Peyer's patch (tissue), 4 donors: ENCODE measurements at regions not wholly inside any gene's neighbourhood (a gene's known extent, or its start where the extent isn't known, plus 50 kb on each side); places are given as distances from the start of the nearest gene placed in this dataset.

Source experiments
- POLR2A ChIP-seq, 2 donors: fragments of 450-650 bp; IDR thresholded peaks; one replicate each; pipeline ENCODE4 v1.5.1; 2017; ENCODE audit warnings: antibody characterized with exemption in 2 of 2, mild to moderate bottlenecking in 2 of 2, moderate library complexity in 2 of 2
- TF ChIP-seq, protein P1 (sequence below), 6 experiments: fragments of 450-650 bp in 4 of 6; fragments of 200-600 bp in 2 of 6; sonication (generic) in 1 of 6; IDR thresholded peaks; one replicate each; pipeline ENCODE4 v1.5.1; 2017 to 2019; ENCODE audit warnings: antibody characterized with exemption in 6 of 6, mild to moderate bottlenecking in 3 of 6, moderate library complexity in 1 of 6

DNA sequence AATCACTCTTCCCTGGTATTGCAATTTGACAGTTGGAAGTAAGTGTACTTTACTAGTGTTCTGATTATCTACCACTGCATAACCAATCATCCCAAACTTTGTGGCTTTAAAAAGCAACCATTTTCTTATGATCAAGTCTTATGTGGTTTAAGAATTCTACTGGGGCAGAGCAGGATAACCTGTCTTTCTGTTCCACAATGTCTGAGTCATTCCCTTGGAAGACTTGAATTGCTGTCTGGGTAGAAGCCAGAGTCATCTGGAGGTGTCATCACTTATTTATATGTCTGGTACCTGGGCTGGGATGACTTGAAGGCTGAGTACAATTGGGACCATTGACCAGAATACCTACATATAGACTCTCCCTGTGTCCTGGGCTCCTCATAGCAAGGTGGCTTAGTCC, 644.3 kb downstream of the HDGFL1 start:
- TF ChIP-seq POLR2A (IDR thresholded peaks at IDR 0.05): no peak
- TF ChIP-seq, protein P1, sequence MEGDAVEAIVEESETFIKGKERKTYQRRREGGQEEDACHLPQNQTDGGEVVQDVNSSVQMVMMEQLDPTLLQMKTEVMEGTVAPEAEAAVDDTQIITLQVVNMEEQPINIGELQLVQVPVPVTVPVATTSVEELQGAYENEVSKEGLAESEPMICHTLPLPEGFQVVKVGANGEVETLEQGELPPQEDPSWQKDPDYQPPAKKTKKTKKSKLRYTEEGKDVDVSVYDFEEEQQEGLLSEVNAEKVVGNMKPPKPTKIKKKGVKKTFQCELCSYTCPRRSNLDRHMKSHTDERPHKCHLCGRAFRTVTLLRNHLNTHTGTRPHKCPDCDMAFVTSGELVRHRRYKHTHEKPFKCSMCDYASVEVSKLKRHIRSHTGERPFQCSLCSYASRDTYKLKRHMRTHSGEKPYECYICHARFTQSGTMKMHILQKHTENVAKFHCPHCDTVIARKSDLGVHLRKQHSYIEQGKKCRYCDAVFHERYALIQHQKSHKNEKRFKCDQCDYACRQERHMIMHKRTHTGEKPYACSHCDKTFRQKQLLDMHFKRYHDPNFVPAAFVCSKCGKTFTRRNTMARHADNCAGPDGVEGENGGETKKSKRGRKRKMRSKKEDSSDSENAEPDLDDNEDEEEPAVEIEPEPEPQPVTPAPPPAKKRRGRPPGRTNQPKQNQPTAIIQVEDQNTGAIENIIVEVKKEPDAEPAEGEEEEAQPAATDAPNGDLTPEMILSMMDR (IDR thresholded peaks at IDR 0.05): no peak
